Fibroblast of skin of left biceps (primary cell): ENCODE measurements at regions not wholly inside any gene's neighbourhood (a gene's known extent, or its start where the extent isn't known, plus 50 kb on each side); places are given as distances from the start of the nearest gene placed in this dataset.
"Not testable (repeated sequence)": the region's sequence is repeated elsewhere in the genome, so short reads cannot be mapped to it uniquely, and the experiment has no call there.

Source experiments
- DNase-seq, 2 experiments: peaks; one replicate each; pipeline ENCODE4 v3.0.0-alpha.2; 2013; ENCODE audit warnings: low read depth in 2 of 2

GRCh38 chr4:127446427-127446885 is 186.3 kb upstream of the INTU start:
- no peak for DNase-seq

DNA sequence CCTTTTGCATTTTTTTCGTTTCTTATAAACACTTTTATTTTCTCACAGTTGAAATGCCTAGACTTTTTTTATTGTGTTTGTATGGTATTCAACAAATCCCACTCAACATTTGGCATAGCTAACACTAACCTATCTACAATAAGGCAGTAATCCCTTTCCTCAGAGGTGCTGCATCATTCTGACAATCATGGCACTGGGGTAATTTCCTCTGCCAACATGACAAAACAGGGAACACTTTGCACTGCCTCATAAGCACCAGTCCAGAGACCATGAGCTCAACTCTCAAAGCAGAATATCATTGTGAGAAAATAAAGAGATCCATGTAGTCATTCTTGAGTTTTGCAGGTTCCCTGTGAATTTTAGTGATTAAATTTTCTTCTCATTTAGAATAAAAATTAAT is 183.8 kb upstream of the INTU start:
- DNase-seq: no peak

DNA sequence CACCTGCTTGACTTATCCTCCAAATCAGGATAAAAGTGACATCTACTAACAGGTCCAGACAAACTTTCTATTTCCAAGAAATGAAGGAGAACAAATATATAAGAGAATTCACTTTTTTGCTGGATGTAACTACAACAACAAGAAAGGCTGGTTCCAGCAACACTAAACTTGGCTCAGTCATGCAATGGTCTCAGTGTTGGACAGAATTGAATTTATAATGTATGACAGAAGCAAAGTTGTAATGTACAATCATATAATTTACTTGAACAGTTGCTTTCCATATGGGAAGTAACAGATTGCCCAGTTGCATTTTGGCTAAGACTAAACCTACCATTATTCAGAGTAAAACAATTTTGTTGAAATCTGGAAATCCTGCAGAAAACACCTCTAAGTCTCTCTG is 183.3 kb upstream of the INTU start:
- no peak for DNase-seq

- no peak for DNase-seq
Measured at GRCh38 chr4:127450276-127450675, 182.5 kb upstream of the INTU start.

GRCh38 chr4:127463883-127464282 is 168.9 kb upstream of the INTU start:
- DNase-seq: no peak

- DNase-seq: no peak
Measured at GRCh38 chr4:127469542-127469941, 163.2 kb upstream of the INTU start.

GRCh38 chr4:127469959-127470809 is 162.6 kb upstream of the INTU start:
- no peak for DNase-seq

DNA sequence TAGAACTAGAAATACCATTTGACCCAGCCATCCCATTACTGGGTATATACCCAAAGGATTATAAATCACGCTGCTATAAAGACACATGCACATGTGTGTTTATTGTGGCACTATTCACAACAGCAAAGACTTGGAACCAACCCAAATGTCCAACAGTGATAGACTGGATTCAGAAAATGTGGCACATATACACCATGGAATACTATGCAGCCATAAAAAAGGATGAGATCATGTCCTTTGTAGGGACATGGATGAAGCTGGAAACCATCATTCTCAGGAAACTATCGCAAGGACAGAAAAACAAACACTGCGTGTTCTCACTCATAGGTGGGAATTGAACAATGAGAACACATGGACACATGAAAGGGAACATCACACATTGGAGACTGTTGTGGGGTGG is 154.5 kb upstream of the INTU start:
- not testable (repeated sequence) for DNase-seq

DNA sequence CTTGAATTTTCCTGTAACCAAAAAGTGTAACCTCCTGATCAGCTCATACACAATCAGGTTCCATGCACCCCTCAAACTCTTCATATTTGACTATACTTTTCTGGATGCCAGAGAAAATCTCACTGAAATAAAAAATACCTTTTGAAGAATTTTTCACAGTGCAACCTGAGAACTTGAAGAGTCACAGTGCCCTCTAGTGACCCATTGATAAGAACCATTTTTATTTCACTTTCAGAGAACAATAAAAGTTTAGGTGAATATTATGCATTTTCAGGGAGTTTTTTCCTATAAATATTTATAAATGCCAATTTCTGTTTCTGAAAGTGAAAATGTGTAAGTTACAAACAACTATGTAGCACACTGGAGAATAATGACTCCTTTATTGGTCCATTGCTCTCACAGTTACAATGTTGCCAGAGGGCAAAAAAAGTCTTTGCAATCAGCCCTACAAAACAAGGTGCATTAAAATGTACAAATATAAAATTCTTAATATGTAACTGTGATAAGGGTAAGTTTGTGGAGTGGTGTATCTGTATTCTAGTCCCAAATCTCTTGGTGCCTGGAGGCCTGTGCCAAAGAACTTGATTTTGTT is 153.6 kb upstream of the INTU start:
- DNase-seq: no peak

- DNase-seq: no peak
Measured at GRCh38 chr4:127482049-127482448, 150.7 kb upstream of the INTU start.

DNA sequence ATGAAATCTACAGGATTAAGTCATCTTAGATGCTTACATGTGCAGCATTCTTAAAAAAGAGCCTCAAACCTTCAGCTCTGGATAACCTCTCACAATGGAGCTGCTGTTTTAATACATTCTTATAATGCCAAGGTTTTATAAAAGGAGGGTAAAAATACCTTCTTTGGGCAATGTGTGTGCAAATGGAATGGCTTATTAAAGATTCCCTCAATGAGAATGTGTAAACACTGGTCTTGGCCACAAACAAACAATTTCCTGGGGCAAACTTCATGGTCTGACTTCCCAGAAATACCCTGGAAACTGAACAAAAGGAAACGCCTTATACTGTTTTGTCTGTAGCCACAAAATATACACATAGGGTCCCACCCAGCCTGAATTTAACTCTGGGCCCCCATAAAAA is 148.6 kb upstream of the INTU start:
- DNase-seq: no peak

- DNase-seq: no peak
Measured at GRCh38 chr4:127486248-127486647, 146.5 kb upstream of the INTU start.

GRCh38 chr4:127491571-127491970 is 141.2 kb upstream of the INTU start:
- no peak for DNase-seq

DNA sequence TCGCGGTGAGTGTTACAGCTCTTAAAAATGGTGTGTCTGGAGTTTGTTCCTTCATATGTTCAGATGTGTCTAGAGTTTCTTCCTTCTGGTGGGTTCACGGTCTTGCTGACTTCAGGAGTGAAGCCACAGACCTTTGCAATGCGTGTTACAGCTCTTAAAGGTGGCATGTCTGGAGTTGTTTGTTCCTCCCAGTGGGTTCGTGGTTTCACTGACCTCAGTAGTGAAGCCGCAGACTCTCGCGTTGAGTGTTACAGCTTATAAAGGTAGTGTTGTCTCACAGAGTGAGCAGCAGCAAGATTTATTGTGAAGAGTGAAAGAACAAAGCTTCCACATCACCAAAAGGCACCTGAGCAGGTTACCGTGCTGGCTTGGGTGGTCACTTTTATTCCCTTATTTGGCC is 135.9 kb upstream of the INTU start:
- not testable (repeated sequence) for DNase-seq

DNA sequence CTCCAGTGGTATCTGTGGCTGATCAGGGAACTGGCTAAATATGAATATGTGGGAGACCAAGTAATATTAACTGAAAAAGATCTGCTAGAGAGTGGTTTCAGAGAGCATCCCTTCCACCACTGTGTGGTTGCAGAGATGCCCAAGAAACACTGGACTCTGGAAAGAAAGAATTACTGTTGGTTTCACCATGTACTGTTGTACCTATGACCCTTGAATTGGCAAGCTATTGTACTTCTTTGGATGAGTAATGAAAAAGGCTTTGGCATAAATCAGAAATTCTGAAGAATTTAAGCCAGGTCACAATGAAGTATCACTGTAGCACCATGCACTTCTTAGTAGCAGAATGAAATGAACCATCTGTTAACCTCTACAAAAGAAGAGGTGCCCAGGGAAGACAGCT is 134.4 kb upstream of the INTU start:
- no peak for DNase-seq

GRCh38 chr4:127500242-127500641 is 132.5 kb upstream of the INTU start:
- DNase-seq: no peak

GRCh38 chr4:127501103-127501502 is 131.7 kb upstream of the INTU start:
- no peak for DNase-seq

- DNase-seq: peak; percentile 61 to 71
Measured at GRCh38 chr4:127503111-127503510, 129.6 kb upstream of the INTU start.

GRCh38 chr4:127505203-127505602 is 127.6 kb upstream of the INTU start:
- peak; percentile 89 to 91 for DNase-seq

DNA sequence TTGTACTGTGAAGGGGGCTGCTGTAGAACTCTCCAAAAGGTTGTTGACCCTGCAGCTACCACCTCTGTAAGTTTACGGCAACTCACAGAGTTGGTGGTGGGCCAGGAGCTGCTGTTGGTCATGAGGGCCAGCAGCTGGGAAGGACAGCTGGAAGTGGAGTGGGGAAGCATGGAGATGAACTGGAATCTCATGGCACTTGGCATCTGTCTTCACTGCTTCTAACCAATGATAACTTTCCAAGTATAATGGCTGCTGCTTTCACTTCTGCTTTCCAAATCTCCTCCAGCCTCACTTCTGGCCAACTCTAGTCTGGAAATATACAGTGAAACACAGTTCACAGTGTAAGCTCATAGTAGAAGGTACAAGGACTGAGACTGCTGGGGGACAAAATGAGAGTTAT is 126.5 kb upstream of the INTU start:
- DNase-seq: no peak

- DNase-seq: peak; percentile 36 to 38
Measured at GRCh38 chr4:127509155-127509554, 123.6 kb upstream of the INTU start.

DNA sequence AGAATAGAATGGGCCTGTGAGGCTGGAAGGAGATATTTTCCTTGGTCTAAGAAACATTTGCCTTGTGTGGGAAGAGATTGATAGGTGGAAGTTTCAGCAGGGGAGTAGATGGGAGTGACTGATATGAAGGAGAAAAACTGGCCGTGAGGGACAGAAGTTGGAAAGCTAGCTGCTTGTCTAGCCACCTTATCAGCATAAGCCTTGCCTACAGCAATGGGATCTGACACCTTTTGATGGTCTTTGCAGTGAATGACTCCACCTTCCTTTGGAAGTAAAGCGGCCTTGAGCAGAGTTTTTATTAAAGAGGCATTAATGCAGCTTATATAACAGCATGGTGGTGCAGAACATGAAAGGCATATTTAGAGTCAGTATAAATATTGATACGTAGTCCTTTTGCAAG is 120.1 kb upstream of the INTU start:
- DNase-seq: not testable (repeated sequence)

DNA sequence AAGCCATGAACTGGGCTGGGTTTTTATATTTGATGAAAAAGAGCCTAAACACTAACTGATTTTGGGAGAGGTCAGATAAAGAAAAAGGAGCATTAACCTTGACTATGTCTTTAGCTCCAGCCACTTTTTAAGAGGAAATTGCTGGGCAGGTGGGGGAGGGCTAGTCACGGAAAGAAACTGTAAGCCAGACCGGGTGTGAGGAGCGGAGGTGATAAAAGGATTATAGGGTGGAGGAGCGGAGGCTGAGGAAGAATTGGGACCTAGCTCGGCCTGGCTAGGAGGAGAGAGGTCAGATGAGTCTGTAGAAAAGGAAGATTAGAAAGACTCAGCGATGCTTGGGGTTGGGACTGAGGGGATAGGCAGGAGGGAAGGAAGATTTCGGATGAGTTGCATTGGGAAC is 117.5 kb upstream of the INTU start:
- DNase-seq: not testable (repeated sequence)
